ENCODE measurements at regions not wholly inside any gene's neighbourhood (a gene's known extent, or its start where the extent isn't known, plus 50 kb on each side); places are given as distances from the start of the nearest gene placed in this dataset.
A peak's percentile ranks its signal among the peaks of the same experiment; 100 is the strongest.

DNA sequence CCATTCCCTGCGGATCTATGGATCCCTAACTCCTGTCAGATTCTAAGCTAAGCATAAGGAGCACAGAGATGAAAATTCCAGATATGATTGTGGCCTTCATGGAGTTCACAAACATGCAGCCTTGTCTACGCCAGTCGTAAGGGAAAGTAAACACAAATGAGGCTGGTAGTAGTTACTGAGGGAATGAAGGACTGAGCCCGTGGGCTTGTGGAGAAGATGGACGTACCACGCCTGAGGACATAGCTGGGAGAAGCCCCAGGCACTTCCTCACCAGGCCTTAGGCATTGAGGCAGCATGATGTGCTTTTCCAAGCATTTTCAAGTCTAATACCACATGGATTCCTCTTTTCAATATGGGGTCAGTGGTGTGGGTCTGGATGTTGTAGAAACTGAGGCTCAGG, 515.2 kb downstream of the BCL11B start:
- no peak for DNase-seq

DNA sequence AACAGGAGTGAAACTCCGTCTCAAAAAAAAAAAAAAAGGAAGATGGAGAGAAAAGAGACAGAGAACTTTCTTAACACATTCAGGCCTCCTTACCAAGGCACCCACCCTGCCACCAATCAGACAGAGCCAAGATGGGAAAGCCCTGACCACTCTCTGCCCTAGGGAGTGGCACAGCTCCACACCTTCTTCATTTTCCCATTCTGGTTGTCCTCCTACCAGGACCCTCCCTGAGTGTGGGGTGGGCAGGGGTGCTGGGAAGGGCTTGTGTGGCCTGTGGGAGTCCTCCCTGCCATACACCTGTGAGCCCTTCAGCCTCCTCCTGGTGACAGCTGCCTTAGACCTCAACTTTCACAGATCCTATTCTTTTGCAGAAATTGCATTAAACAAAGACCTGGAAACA, 513.6 kb downstream of the BCL11B start:
- DNase-seq: no peak

DNA sequence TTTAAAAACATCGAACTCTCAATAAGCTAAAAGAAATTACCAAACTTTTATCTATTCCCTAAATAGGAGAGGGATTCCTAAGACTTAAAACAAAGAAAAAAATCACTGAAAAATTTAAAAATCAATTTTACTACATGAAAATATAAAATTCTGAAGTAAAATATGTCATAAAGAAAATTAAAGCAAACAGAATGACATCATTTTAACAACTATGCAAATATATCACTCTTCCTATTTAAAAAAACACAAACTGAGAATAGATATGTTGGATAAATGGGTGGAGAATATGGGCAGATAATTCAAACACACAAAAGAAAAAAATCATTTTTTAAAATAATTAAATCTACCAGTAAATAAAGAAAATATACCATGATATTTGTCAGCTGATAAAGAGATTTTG, 510.0 kb downstream of the BCL11B start:
- DNase-seq: no peak

DNA sequence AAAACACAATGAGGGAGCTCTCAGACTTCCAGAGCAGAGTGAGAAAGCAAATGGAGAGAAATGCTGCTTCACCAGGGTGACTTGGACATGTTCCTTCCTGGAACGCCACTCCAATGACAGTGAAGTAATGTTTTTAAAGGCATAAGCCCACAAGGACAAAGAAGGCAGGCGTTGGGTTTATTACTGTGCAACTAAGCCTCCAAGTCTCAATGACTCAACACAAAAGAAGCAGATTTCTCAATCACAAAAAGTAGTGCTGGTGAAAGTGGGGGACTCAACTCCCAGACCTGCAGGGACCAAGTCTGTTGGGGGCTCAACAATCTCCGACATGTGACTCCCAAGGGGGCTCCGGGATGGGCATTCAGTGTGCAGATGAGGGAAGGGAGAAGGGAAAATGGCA, 505.2 kb downstream of the BCL11B start:
- no peak for DNase-seq

DNA sequence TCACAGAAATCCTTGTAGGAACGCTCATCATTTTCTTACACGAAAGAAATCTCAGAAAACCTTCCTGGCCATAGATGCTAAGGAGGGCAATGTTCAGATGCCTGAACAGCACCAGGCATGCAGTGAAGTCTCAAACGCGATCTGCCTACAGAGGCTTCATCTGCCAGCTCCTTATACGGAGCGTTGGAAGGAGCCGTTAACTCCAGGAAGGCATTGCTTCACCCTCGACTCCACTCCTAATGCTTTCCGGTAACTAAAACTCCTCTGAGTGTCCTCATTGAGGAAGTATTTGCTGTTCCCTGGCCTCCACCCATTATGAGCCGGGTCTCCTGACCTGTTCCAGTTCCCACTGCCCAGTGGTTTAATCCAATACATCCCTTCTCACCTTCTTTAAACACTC, 502.7 kb downstream of the BCL11B start:
- DNase-seq: no peak

DNA sequence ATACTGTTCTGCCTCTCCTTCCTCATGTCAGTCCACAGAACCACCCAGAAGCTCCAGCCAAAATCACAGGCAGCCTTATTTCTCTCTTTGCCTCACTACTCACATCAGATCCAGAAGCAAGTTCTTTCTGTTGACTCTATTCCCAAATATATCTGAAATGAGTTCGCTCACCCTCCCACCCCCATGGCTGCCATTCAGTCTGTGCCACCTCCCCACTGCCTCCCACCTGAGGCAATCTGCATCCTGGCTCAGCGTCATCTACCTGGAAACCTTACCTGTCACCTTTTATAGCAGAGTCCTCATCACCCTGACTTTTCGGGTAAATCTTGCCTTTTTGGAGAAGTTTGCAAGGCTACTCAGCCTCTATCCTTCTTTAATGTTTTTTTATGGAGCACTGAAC, 501.8 kb downstream of the BCL11B start:
- DNase-seq: no peak

DNA sequence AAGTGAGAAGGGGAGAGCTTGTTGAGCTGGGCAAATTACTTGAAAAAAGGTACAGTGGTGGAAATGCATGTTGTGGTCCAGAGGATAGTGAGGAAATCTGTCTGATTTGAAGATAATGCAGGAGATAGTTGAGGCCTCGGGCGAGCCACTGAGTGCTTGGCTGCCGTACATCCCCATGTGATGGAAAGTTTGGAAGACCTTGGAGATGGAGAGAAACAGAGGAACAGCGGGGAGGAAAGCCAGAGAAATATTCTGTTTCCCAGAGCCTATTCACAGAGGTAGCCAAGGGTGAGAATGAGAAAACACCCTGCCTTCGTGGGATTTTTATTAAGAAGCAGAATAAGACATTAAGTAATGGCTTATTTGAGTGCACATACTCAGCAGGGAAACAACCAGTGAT, 498.2 kb downstream of the BCL11B start:
- no peak for DNase-seq

DNA sequence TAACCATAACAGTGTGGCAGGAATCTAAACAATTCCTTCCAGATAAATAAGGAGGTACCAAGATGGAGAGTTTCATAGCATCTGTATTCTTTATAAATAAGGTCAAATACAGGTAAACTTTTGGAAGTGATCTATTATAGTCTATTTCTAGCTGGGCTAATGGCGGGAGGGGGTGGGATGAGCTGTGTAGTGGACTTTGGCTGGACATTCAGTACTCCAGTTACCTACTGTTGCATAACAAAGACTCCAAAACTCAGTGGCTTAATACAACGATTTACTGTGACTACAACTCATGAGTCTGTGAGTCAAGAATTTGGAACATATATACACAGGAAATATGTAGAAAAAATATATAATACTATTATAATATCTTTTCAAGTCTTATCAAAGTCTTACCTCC, 496.1 kb downstream of the BCL11B start:
- no peak for DNase-seq

DNA sequence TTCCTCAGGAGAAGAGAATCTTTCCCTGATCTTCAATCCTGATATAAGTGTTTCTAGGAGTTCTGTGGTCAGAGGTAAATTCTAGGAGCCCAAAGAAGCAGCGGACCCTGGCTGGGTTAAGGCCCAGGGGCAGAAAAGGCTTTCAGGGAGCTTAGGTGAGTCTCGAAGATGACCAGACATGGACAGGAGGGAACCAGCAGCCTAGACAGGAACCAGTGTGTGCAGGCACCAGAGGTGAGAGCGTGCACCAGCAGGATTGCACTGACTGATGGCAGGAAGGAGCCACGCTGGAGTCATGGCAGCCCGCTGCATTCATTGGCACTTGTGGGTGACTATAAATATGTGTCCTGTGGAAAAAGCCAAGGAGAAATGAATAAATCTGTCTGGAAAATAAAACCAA, 489.9 kb downstream of the BCL11B start:
- DNase-seq: no peak

DNA sequence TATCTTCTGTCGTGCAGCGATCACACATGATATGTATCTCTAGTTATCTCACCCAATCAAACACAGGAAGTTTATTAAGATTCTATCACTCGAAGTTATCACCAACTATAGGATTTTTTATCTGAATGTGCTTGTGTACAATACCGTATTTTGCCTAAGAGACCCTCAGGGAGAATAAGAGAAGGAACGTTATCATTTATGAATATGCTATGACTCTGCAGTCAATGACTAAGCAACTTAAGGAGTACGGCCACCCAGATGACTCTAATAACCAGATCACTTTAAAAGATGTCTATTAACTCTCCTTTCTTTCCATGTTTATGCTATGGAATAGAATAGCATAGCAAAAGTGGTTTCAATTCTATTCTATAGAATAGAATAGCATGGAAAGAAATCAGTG, 486.4 kb downstream of the BCL11B start:
- DNase-seq: no peak

DNA sequence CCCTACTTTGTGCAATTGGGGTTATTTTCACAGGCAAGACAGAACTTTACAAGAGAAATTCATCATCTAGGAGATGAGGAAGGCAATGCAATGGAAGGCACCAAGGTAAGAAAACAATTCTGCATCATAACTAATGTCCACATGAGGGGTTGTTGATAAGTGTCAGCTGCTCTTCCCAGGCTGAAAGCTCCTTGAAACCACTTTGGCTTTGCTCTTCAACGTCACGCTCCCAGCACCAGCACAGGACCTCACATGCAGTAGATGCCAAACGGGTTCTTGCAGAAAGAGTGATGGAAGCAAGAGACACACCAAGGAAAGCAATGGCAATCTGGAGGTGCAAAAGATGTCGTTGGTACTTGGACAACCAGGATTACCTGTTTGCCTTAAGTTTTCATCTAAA, 485.5 kb downstream of the BCL11B start:
- no peak for DNase-seq

DNA sequence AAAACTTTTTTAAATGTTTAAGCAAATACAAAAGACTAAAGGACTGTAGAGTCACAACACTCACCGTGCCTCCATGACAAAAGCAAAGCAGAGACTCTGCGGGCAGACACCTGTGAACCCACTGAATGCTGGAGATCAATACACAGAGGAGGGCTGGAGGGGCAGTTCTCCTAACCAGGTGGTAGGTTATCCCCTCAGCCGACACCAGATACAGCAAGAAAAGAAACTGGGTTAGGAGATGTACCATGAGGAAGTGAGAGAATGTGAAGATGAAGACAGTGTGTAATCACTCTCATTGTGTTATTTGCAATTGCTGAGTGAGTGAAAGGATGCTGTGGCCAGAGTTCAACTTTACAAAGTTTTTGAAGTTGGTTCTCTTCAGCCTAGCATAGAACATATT, 480.3 kb downstream of the BCL11B start:
- DNase-seq: no peak

DNA sequence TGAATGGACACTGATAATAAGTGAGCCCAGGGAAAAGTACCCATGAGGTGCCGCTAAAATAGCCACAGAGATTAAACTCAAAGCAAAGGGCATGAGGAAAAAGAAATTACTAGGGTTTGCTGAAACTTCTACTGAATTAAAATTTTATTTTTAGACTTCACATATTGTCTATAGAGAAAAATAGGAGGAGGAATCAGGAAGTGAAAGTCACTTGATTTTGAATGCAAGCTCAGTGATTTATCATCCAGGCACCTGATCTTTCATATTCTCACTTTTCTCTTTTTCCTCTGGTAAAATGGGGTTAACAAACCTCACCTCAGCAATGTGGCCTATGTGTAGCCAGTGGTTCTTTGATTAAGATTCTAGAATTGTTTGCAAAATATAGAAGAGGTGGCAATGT, 479.8 kb downstream of the BCL11B start:
- DNase-seq: no peak

DNA sequence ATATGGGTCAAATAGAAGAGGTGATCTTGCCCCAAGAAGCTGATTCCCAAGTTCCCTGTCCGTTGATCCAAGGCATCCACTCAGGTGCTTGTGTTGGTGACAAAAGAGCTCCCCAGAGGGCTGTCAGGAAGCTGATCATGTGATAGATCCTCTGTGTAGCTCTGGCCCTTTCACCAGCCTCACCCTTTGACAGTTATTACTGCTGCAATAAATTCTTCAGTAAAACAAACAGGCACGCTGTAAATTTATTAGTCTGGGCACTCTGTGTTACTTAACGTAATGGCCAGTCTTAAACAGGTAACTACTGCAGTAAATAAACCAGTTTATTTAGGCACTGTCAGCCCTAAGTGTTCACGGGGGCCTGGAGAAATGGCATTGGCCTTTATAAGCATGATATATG, 473.9 kb downstream of the BCL11B start:
- DNase-seq: peak; percentile 11

DNA sequence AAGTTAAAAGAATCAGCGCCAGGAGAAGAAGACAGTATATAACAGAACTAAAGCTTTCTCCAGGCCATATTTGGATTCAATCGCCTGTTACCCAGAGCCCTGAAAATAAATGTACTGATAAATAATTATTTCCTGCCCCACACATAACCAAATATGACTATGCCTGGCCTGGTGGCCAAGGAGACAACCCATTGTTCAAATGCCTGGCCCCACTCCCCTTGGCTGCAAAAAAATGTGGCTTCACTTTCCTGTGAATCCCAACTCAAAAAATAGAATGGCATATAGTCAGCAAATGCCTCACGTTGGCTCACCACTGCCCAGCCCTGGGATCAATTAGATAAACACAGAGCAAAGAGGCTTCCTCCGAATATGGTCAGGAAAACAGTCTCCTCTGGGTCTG, 472.1 kb downstream of the BCL11B start:
- DNase-seq: no peak

DNA sequence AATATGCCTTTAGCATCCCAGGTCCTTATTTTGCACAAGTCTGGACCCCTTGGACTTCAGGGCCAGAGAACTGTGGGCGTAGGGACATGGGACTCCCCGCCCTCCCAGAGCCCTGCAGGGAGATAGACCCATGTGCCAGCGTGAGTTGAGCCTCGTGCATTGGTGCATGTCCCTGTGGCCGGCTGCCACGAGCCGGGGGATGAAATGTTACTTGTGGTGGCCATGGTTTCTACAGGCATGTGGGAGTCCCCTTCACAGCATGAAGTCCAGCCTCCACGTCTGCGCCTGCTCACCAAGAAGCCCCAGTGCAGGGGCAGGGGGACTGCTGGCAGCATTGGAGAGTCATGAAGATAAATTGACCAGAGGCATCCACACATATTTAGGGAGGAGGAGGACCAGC, 470.0 kb downstream of the BCL11B start:
- no peak for DNase-seq

DNA sequence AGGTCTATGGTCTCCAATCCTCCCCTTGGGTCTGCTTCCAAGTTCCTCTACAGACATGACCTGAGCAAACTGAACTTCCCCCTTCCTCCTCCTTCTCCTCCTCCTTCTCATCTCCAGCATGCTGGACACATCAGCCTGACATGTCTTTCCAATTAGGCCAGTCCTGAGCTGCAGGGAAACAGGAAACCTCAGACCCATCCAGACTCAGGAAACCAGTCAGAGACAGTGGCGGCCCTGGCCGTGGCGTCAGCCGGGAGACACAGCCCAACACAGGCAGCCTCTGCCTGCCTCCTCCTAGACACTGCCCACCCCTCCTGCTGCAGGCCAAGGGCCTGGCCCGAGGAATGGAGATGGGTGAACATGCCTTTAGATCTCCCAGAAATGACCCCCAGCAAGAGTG, 468.8 kb downstream of the BCL11B start:
- DNase-seq: no peak

DNA sequence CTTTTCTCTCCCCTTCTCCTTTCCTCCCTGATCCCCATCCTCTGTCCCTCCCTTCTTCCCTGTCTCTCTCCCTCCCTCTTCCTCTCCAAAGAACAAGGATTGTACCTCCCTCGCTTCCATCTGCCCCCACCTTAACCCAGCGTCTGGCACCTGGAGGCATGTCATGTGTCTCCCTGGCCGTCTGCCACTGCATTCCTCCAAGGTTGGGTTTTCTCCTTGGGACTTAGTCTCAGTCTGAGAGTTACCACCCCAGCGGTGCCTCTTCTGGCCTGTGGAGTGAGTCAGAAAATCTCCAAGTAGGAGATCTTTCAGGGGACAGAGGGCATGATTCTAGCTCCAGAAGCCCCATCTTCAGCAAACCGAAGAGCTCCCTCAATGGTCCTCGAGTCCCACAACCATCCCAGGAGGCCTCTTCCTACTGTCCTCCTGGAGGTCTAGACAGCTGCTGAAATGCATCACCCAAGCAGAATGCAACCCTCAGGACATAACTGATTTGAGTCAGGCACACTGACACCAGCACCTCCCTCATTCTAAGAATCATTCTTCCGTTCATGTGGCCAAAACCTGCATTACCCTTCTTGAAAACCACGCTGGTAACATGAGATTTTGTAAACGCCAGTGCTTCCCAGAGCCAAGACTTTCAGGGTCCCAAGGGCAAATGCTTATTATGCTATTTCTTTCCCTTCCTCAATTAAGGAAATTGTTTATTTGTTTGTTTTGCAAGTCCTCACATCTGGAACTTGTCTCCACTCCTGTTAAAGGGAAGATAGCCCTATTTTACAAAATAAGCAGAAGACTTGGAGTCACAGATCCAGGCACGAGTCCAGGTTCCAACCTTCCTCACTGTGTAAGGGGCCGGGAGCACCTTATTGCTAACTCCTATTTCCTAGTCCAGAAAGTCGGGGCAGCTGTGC, 463.2 kb downstream of the BCL11B start:
- no peak for DNase-seq

DNA sequence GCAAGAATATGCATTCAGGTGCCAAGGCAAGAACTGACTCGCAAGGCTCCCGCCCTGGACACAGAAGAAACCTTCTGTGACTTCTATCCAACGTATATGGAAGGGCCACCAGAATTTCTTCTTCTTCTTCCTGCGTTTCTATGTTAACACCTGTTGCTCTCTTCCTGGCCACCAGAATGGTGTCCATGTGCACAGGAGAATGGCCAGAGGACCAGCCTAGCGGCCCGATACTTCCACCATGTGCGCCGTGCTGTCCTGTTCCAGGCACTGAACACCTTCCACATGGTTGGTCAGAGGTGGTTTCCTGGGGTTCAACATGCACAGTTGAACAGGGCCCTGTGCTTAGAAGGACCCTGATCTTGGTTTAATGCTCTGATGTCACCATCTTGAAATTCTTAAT, 455.8 kb downstream of the BCL11B start:
- no peak for DNase-seq

DNA sequence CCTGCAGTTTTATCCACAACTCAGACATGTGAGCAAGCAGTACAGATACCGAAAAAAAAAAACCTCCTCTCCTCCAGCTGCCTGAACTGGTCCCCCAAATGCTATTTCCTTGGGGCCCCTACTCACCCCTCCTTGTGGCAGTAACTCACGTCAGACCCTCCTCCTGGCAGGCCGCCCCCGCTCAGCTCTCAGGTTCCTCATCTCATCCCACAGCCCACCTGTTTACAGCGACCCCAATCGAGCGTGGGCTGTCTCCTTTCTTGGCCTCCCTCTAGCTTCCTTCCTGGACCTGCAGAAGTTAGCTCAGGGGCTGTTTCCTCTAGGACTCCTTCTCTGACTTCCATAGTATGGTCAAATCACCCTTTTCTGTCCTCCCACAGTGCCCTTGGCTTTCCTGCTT, 455.3 kb downstream of the BCL11B start:
- DNase-seq: no peak

DNA sequence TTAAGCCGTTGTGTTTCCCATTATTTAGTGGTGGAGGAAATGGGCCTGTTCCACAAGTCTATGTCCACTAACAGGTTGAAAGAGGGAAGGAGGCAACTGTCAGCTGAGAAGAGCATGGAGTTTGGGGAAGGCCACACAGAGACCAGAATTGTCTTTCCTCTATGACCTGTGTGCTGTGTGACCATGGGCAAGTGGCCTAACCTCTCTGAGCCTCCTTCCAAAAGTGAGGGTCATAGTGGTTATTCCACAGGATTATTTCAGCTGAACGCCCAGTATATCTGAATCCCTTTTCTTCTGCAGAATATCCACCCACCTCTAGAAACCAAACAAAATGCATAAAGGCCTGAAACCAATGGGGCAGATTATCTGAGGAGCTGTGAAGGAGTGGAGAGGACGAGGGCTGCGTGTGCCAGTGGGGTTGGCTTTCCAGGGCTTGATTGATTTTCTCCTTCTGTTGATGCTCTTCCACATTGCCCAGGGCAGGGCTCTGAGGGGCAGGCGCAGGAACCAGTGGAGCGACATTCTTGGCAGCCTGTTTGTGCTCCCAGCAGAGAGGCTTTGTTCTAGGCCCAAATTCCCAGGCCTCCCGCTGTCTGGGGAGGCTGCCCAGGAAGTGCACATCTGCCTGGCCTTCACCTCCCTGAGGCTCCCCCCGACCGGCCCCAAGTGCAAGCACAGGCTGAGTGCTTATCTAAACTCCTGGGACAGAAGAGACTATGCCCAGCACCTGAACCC, 452.7 kb downstream of the BCL11B start:
- peak; percentile 89 for DNase-seq

DNA sequence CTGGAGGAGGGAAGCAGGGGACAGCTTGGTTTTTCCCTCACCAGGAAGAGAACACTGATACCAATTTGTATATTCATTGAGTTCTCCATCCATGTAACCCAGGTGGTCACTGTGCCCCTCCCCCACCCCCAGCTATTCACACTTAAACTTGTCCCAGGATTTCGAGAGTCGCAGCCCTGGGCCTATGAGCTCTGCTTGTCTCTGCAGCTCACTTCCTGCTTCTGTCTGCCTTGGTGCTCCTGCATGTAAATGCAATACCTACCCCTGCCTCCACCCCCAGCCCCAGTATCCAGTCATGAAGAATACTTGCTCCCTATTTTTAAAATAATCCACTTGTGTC, 452.2 kb downstream of the BCL11B start:
- no peak for DNase-seq

DNA sequence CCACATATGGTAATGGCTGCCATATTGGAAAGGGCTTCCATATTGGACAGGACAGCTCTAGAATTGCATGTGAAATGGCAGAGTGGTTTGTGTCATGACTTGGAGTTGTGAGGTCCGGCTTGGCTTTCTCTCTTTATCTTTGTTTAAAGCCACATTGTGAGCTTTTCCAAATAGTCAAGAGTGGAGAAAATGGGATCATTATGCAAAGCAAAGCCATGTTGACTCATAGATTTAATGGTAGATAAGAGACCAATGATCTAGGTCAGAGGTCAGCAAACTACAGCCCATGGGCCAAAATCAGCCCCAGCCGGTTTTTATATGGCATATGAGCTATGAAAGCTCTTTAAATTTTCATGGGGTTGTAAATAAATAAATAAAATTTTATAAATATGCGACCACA, 449.1 kb downstream of the BCL11B start:
- DNase-seq: no peak

DNA sequence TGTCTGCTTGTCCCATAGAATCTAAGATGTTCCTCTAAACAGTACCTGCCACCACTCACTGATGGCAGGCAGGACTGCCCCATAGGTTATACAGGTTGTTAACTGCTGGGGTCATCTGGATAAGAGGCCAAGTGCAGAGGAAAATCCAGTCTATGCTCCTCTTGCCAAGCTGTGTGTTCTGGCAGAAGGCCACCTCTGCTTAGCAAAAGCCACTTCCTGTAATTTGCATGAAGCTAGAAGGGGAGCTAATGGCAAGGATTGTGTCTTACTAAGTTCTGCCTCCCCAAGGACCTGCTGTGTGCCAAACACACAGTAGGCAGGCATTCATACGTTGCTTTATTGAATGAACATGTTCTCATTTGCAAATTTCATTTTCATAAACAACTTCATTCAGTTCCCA, 445.4 kb downstream of the BCL11B start:
- DNase-seq: peak; percentile 34

DNA sequence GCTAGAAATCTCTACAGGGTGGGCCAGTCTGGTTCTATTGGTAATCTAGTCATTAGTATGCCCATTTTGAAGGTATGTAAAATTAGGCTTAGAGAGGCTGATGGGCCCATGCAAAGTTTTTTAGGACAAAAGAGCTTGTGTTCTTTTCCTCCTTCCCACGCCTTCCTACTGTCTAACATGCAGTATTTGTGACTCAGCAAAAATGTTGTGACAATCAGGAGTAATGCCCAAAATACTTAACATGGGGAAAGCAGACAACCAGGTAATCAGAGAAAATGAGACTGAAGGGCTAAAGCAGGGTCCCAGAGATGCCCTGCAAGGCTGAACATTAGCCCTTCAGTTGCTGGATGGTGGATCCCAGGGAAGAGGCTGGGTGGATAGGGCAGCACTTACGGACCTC, 437.9 kb downstream of the BCL11B start:
- DNase-seq: no peak

All from COR-L47 (cell line).